ENCODE measurements at regions not wholly inside any gene's neighbourhood (a gene's known extent, or its start where the extent isn't known, plus 50 kb on each side); places are given as distances from the start of the nearest gene placed in this dataset.
A peak's percentile ranks its signal among the peaks of the same experiment; 100 is the strongest.

DNA sequence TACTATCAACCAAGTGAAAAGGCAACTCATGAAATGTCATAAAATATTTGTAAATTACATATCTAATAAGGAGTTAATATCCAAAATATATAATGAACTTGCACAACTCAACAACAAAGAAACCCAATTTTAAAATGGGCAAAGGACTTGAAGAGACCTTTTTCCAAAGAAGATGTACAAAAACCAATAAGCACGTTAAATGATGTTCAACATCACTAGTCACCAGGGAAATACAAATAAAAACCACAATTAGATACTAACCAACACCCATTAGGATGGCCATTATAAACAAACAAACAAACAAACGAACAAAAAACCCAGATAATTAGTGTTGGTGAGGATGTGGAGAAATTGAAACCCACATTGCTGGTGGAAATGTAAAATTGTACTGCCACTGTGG is 92.3 kb upstream of the ARID2 start:
- no CpG with 5 or more reads among the region's 2 CpGs for WGBS (ENCODE audit: insufficient coverage)
- no peak for DNase-seq
- Histone ChIP-seq H3K9me3 (replicated peaks in 1 of 2; ENCODE audit: control insufficient read depth in 1 of 2, insufficient read depth in 1 of 2, low read length in 2 of 2) (peaks cover 0 to 4% of the 10 kb centered on the region in 2 donors), H3K79me2 (ENCODE audit: insufficient read depth, low read length) (no peaks in the 10 kb centered on the region), H3K4me2 (replicated peaks; ENCODE audit: extremely low read depth, low read length, poor library complexity, severe bottlenecking) (no peak overlapping the region), H3K4me1 (ENCODE audit: control insufficient read depth in 1 of 2, insufficient read depth in 2 of 2, low read length in 2 of 2) (peaks cover 3 to 12% of the 10 kb centered on the region in 2 donors), H3K9ac (ENCODE audit: insufficient read depth, low read length, poor library complexity, severe bottlenecking) (no peak overlapping the region), H3K36me3 (replicated peaks in 1 of 2; ENCODE audit: control insufficient read depth in 1 of 2, insufficient read depth in 2 of 2, low read length in 2 of 2) (no peaks in the 10 kb centered on the region), H2AFZ (ENCODE audit: insufficient read depth, low read depth, low read length, poor library complexity, severe bottlenecking) (no peak overlapping the region), H3K27me3 (ENCODE audit: control insufficient read depth in 2 of 2, insufficient read depth in 2 of 2, low read length in 2 of 2) (no peaks in the 10 kb centered on the region), H3K27ac (ENCODE audit: low read depth in 1 of 2, low read length in 2 of 2) (no peak overlapping the region), H3K4me3 (replicated peaks in 1 of 3; ENCODE audit: low read depth in 2 of 3, low read length in 3 of 3) (no peak overlapping the region), H4K20me1 (ENCODE audit: insufficient read depth, low read length) (no peaks in the 10 kb centered on the region)
- TF ChIP-seq, protein P1, sequence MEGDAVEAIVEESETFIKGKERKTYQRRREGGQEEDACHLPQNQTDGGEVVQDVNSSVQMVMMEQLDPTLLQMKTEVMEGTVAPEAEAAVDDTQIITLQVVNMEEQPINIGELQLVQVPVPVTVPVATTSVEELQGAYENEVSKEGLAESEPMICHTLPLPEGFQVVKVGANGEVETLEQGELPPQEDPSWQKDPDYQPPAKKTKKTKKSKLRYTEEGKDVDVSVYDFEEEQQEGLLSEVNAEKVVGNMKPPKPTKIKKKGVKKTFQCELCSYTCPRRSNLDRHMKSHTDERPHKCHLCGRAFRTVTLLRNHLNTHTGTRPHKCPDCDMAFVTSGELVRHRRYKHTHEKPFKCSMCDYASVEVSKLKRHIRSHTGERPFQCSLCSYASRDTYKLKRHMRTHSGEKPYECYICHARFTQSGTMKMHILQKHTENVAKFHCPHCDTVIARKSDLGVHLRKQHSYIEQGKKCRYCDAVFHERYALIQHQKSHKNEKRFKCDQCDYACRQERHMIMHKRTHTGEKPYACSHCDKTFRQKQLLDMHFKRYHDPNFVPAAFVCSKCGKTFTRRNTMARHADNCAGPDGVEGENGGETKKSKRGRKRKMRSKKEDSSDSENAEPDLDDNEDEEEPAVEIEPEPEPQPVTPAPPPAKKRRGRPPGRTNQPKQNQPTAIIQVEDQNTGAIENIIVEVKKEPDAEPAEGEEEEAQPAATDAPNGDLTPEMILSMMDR (IDR thresholded peaks at IDR 0.05): no peak
- Mint-ChIP-seq H3K4me3 (no peak overlapping the region), H3K4me1 (peaks cover 19% of the 10 kb centered on the region), H3K27me3 (ENCODE audit: low read depth in 3 of 3) (peaks cover 0 to 1% (median 0%) of the 10 kb centered on the region in 3 donors), H3K9me3 (peaks cover 2 to 8% (median 4%) of the 10 kb centered on the region in 7 donors), H3K27ac (no peak overlapping the region), H3K36me3 (peaks cover 3% of the 10 kb centered on the region in 2 donors)
- intact Hi-C loops (cut with micrococcal nuclease): no loop called here

- Histone ChIP-seq H4K20me1 (ENCODE audit: insufficient read depth, low read length) (no peaks in the 10 kb centered on the region), H2AFZ (ENCODE audit: insufficient read depth, low read depth, low read length, poor library complexity, severe bottlenecking) (peak overlapping the region; percentile 6), H3K4me2 (replicated peaks; ENCODE audit: extremely low read depth, low read length, poor library complexity, severe bottlenecking) (no peak overlapping the region), H3K27me3 (ENCODE audit: control insufficient read depth in 2 of 2, insufficient read depth in 2 of 2, low read length in 2 of 2) (no peaks in the 10 kb centered on the region), H3K36me3 (replicated peaks in 1 of 2; ENCODE audit: control insufficient read depth in 1 of 2, insufficient read depth in 2 of 2, low read length in 2 of 2) (no peaks in the 10 kb centered on the region), H3K27ac (ENCODE audit: low read depth in 1 of 2, low read length in 2 of 2) (no peak overlapping the region), H3K4me1 (ENCODE audit: control insufficient read depth in 1 of 2, insufficient read depth in 2 of 2, low read length in 2 of 2) (peaks cover 3 to 12% of the 10 kb centered on the region in 2 donors), H3K4me3 (replicated peaks in 1 of 3; ENCODE audit: low read depth in 2 of 3, low read length in 3 of 3) (no peak overlapping the region), H3K9ac (ENCODE audit: insufficient read depth, low read length, poor library complexity, severe bottlenecking) (no peak overlapping the region), H3K79me2 (ENCODE audit: insufficient read depth, low read length) (no peaks in the 10 kb centered on the region), H3K9me3 (replicated peaks in 1 of 2; ENCODE audit: control insufficient read depth in 1 of 2, insufficient read depth in 1 of 2, low read length in 2 of 2) (peaks cover 0 to 4% of the 10 kb centered on the region in 2 donors)
- Mint-ChIP-seq H3K4me1 (peaks cover 19% of the 10 kb centered on the region), H3K27ac (no peak overlapping the region), H3K36me3 (peaks cover 3% of the 10 kb centered on the region in 2 donors), H3K27me3 (ENCODE audit: low read depth in 3 of 3) (peaks cover 0 to 1% (median 0%) of the 10 kb centered on the region in 3 donors), H3K9me3 (peaks cover 2 to 8% (median 4%) of the 10 kb centered on the region in 7 donors), H3K4me3 (no peak overlapping the region)
- intact Hi-C loops (cut with micrococcal nuclease): no loop called here
- TF ChIP-seq, protein P1 (IDR thresholded peaks at IDR 0.05): no peak
- no peak for DNase-seq
- WGBS (ENCODE audit: insufficient coverage): no CpG with 5 or more reads among the region's 1 CpG
These were observed 91.8 kb upstream of the ARID2 start for GRCh38 chr12:45637706-45638105.

All from CD14-positive monocyte (primary cell).